RWPE2 (cell line): ENCODE measurements at regions not wholly inside any gene's neighbourhood (a gene's known extent, or its start where the extent isn't known, plus 50 kb on each side); places are given as distances from the start of the nearest gene placed in this dataset.

Experiments
- ATAC-seq: fragments of 200-7000 bp; cut with Tn5 transposase; 3 replicates; pipeline ENCODE4 v1.9.1; 2021; ENCODE audit warnings: low read depth
- DNase-seq: peaks from one replicate; pipeline ENCODE4 v3.0.0-alpha.2; 2020; ENCODE audit warnings: low spot score
- H3K27ac ChIP-seq: fragments of 450-650 bp; 2 replicates; pipeline ENCODE4 v1.5.1; 2017; ENCODE audit warnings: mild to moderate bottlenecking; ENCODE audit not compliant: poor library complexity, severe bottlenecking
- H3K27me3 ChIP-seq: fragments of 250-450 bp; sonication (Bioruptor Pico); 2 replicates; pipeline ENCODE4 v1.5.1; 2021; ENCODE audit warnings: mild to moderate bottlenecking, moderate library complexity; ENCODE audit not compliant: insufficient read depth, poor library complexity, severe bottlenecking
- H3K36me3 ChIP-seq: fragments of 250-450 bp; sonication (Bioruptor Pico); 2 replicates; pipeline ENCODE4 v1.5.1; 2020; ENCODE audit warnings: low read depth, mild to moderate bottlenecking, moderate library complexity
- H3K4me1 ChIP-seq: fragments of 250-450 bp; sonication (Bioruptor Pico); 2 replicates; pipeline ENCODE4 v1.5.1; 2021; ENCODE audit warnings: mild to moderate bottlenecking, moderate library complexity; ENCODE audit not compliant: insufficient read depth, poor library complexity, severe bottlenecking
- H3K4me3 ChIP-seq: fragments of 250-450 bp; sonication (Bioruptor Pico); 2 replicates; pipeline ENCODE4 v1.5.1; 2021; ENCODE audit warnings: mild to moderate bottlenecking, moderate library complexity; ENCODE audit not compliant: severe bottlenecking
- H3K9me3 ChIP-seq: fragments of 250-450 bp; sonication (Bioruptor Pico); 2 replicates; pipeline ENCODE4 v1.5.1; 2021; ENCODE audit warnings: mild to moderate bottlenecking, moderate library complexity; ENCODE audit not compliant: severe bottlenecking
- TF ChIP-seq, protein P1 (sequence below): fragments of 450-650 bp; IDR thresholded peaks from one replicate; pipeline ENCODE4 v1.5.1; 2017; ENCODE audit warnings: mild to moderate bottlenecking, moderate library complexity; ENCODE audit not compliant: poor library complexity, severe bottlenecking

DNA sequence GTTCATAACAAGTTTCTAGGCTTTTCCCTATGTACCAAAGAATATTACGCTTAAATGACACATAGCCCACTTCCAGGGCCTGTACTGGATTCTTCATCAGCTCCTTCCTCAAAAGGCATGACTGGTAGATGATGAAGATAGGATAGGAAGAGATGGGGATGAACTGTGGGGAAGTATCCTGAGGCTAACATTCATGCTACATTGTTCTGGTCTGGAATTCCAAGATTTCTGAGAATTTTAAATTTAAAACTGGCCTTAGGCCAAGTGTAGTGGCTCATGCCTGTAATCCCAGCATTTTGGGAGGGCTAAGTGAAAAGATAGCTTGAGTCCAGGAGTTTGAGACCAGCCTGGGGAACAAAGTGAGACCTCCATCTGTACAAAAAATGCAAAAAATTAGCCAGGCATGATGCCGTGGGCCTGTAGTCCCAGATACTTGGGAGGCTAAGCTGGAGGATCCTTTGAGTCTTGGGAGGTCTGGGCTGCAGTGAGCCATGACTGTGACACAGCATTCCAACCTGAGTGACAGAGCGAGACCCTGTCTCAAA, 160.1 kb upstream of the PLAAT1 start:
- H3K27ac ChIP-seq, result no peak overlapping the region
- H3K9me3 ChIP-seq, result no peaks in the 10 kb centered on the region
- ATAC-seq, result no peak
- H3K27me3 ChIP-seq, result no peaks in the 10 kb centered on the region
- DNase-seq, result no peak
- H3K4me3 ChIP-seq, result no peak overlapping the region
- H3K36me3 ChIP-seq, result no peaks in the 10 kb centered on the region
- TF ChIP-seq, protein P1, sequence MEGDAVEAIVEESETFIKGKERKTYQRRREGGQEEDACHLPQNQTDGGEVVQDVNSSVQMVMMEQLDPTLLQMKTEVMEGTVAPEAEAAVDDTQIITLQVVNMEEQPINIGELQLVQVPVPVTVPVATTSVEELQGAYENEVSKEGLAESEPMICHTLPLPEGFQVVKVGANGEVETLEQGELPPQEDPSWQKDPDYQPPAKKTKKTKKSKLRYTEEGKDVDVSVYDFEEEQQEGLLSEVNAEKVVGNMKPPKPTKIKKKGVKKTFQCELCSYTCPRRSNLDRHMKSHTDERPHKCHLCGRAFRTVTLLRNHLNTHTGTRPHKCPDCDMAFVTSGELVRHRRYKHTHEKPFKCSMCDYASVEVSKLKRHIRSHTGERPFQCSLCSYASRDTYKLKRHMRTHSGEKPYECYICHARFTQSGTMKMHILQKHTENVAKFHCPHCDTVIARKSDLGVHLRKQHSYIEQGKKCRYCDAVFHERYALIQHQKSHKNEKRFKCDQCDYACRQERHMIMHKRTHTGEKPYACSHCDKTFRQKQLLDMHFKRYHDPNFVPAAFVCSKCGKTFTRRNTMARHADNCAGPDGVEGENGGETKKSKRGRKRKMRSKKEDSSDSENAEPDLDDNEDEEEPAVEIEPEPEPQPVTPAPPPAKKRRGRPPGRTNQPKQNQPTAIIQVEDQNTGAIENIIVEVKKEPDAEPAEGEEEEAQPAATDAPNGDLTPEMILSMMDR, result no peak
- H3K4me1 ChIP-seq, result peaks cover 4% of the 10 kb centered on the region

DNA sequence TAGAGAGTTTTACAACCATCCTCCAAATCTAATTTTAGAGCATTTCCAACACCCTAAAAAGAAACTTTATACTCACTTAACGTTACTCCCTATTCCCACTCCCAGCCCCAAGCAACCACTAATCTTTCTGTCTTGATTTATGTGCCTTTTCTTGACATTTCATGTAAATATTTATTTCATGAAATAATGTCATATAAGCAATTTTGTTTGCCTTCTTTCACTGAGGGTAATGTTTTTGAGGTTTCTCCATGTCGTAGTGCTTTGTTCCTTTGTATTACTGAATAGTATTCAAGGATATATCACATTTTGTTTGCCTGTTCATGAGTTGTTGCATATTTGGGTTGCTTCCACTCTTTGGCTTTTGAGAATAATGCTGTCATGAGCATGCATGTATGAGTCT, 155.4 kb upstream of the PLAAT1 start:
- Histone ChIP-seq H3K36me3 (no peaks in the 10 kb centered on the region), H3K9me3 (no peaks in the 10 kb centered on the region), H3K4me1 (no peaks in the 10 kb centered on the region), H3K4me3 (no peak overlapping the region), H3K27me3 (peaks cover 8% of the 10 kb centered on the region), H3K27ac (no peak overlapping the region)
- ATAC-seq (no peak), DNase-seq (no peak)
- TF ChIP-seq, protein P1, result no peak

DNA sequence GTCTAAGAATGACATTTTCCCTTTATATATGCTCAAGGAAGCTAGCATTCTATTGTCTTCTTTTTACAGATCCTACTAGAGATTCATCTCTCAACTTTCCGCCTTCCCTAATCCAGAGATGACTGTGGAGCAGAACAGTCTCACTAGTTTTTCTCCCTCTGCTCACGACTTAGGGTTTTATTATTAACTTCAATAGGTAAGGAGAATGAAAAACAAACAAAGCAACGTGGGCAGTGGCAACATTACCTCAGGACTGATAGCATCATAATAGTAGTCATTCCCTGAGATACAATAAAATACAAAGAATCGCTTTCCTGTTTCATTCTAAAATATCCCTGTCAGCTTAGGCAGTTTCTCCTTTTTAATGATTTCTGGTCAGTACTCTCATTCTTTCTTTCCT, 154.3 kb upstream of the PLAAT1 start:
- Histone ChIP-seq H3K27me3 (peaks cover 8% of the 10 kb centered on the region), H3K27ac (no peak overlapping the region), H3K36me3 (no peaks in the 10 kb centered on the region), H3K4me3 (no peak overlapping the region), H3K9me3 (no peaks in the 10 kb centered on the region), H3K4me1 (no peaks in the 10 kb centered on the region)
- no peak for DNase-seq
- no peak for ATAC-seq
- TF ChIP-seq, protein P1, result no peak

DNA sequence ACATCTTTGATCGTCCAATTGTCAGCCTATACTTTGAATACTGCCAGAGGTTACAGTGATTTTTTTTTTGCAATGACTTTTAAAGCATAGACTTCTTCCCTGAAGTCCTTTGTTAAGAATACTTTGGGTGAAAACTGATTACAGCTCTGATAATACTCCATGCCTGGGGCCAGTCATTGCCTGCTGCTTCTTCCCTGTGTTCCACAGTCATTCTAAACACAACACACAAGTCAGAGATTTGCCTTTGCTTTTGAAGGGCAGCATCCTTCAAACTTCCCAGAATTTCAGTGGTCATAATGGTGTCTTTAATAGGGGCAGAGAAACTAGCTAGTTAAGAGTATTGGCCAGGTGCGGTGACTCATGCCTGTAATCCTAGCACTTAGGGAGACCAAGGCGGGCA, 153.7 kb upstream of the PLAAT1 start:
- Histone ChIP-seq H3K4me1 (no peaks in the 10 kb centered on the region), H3K27ac (no peak overlapping the region), H3K9me3 (no peaks in the 10 kb centered on the region), H3K4me3 (no peak overlapping the region), H3K27me3 (peaks cover 8% of the 10 kb centered on the region), H3K36me3 (no peaks in the 10 kb centered on the region)
- TF ChIP-seq, protein P1, result no peak
- no peak for ATAC-seq
- no peak for DNase-seq

DNA sequence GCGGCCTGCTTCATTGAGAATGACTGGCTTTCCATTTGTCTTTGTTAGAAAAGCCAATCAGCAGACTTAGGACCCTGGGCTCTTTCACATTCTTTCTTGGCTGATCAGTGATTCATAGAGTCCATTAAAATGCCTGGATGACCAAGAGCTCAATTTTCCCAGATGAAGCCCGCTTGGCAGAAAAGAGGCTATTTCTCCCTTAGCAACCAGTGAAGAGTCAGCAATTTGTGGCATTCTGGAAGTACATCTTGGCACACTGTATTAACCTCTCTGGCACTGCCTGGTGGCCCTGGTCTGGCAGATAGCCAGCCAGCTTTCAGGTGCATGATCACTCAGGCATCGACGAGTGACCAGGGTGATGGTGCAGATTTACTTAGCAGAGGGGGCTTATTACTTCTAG, 145.7 kb upstream of the PLAAT1 start:
- no peak overlapping the region for H3K4me3 ChIP-seq
- H3K27ac ChIP-seq, result no peak overlapping the region
- H3K27me3 ChIP-seq, result peaks cover 18% of the 10 kb centered on the region
- no peaks in the 10 kb centered on the region for H3K36me3 ChIP-seq
- no peaks in the 10 kb centered on the region for H3K4me1 ChIP-seq
- no peak for DNase-seq
- TF ChIP-seq, protein P1, result no peak
- H3K9me3 ChIP-seq, result no peaks in the 10 kb centered on the region
- no peak for ATAC-seq
